G401 (cell line): ENCODE measurements at regions not wholly inside any gene's neighbourhood (a gene's known extent, or its start where the extent isn't known, plus 50 kb on each side); places are given as distances from the start of the nearest gene placed in this dataset.

Experiments used
- DNase-seq: peaks from one replicate; pipeline ENCODE4 v3.0.0-alpha.2; 2015; ENCODE audit warnings: low spot score
- in situ Hi-C: cut with HindIII; loops from 2 replicates; pipeline ENCODE4 v1.10.0; 2016; ENCODE audit warnings: low sequenced_read_pairs, mixed read lengths

DNA sequence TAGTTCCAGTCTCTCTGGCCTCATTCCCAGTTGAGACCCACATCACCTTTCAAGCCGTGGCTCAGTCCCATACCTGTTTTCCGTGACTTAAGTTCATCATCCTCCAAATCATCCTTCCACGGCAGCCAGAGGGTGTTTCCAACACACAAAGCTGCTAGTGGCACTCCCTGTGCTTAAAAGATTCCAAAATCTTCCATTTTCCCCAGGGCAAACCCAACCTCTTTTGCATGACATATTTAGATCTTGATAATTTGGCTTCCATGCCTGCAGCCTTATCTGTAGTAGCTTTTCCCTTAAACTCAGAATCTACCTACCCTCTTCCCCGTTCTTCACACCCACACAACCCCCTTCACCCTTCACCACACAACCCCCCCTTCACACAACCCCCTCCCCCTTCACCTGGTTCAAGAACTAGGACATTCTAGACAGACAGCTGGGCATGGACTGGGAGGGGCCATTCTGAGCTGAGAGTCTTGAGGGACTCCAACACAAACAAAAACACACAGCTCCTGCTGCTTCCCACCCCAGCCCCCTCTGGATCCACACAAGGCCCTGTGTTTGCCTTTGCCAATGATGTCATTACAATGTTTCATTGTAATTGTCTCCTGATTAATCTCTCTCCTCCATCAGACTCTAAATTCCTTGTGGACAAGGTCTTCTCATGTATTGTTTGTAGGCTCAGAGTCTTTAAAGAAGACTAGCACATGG is 268.2 kb downstream of the SH3GL2 start:
- no peak for DNase-seq
- in situ Hi-C loops: no loop called here

DNA sequence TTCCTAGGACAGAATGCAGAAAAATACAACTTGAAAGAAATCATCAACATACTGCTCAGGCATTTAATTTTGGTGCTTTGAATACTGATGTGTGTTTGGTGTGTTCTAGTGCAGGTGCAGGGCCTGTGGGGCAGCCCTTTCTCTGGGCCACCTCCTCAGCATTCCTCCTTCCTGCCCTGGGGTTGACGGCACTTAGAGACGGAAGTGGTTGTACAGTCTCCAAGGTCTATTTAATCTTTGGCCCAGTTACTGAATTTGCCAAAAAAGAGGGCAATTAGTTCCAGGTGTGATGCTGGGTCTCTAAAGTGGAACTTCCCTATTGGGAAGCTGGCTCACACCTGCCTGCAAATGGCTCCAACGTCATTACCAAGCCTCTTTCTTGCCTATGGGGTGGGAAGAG is 269.0 kb downstream of the SH3GL2 start:
- DNase-seq: no peak
- in situ Hi-C loops: no loop called here

- in situ Hi-C loops: no loop called here
- DNase-seq: no peak
These were observed 273.2 kb downstream of the SH3GL2 start for GRCh38 chr9:17852108-17852507.

GRCh38 chr9:17854487-17854886 is 275.6 kb downstream of the SH3GL2 start:
- no peak for DNase-seq

DNA sequence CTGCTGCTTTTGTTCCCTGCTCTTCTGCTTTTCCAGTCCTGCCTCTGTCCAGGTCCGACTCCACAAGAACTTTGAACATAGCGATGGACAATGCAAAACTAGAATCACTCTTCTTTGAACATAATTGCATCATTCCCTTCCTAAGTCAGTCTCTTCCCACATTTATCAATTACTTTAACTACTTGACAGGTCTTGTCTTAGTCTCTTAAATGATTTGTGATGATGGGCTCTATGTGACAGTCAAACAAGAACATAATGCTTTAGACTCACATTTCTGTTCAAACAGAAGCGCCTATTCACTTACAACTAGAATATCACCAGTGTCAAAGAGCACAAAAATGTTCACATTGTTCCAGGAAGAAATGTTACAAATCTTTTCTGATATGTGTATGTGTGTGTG is 278.1 kb downstream of the SH3GL2 start:
- DNase-seq: no peak

More at GRCh38 chr9:17854487-17854886, 275.6 kb downstream of the SH3GL2 start:
- in situ Hi-C loops: no loop called here

GRCh38 chr9:17859228-17859627 is 280.4 kb downstream of the SH3GL2 start:
- in situ Hi-C loops: no loop called here
- no peak for DNase-seq

More for the DNA sequence above, 278.1 kb downstream of the SH3GL2 start:
- in situ Hi-C loops: no loop called here

DNA sequence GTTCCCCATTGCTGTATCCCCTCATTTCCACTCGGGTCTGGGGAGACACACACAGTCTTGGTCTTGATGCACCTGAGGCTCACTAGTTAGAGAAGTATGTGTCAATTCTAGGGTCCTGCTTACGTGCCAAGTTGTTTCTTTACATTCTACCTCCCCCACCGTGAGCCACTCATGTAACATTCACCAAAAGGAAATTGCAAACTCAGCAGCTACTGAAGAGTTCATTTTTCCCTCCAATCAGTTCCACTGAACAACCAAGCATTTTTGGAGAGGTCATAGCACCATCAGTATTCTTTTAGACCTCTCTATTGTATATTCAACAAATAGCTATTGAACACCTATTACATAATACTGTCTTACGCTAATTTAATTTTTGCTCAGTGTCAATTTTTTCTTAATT is 281.1 kb downstream of the SH3GL2 start:
- no peak for DNase-seq
- in situ Hi-C loops: no loop called here

DNA sequence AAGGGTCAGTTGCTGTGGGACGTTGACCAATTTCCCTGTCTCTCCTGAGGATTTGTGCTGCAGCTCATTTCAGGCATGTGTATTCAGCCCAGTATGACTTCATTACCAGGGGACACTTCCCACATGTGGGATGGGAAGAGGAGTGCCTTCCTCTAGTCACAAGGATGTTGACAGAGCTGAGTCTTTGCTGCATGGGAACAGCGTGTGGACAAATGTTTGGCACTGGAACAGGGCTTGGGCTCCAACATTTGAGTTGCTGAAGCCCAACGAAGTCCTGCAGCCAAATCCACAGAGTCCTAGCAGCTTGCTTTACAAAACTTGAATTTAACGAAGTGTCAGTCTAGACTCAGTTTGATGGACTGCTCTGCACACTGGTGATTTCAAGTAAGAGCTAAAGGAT is 283.2 kb downstream of the SH3GL2 start:
- no peak for DNase-seq
- in situ Hi-C loops: no loop called here

- no peak for DNase-seq
- in situ Hi-C loops: no loop called here
These were observed 283.8 kb downstream of the SH3GL2 start for GRCh38 chr9:17862629-17863028.

- in situ Hi-C loops: no loop called here
- DNase-seq: no peak
These were observed 284.5 kb downstream of the SH3GL2 start for GRCh38 chr9:17863213-17863883.

DNA sequence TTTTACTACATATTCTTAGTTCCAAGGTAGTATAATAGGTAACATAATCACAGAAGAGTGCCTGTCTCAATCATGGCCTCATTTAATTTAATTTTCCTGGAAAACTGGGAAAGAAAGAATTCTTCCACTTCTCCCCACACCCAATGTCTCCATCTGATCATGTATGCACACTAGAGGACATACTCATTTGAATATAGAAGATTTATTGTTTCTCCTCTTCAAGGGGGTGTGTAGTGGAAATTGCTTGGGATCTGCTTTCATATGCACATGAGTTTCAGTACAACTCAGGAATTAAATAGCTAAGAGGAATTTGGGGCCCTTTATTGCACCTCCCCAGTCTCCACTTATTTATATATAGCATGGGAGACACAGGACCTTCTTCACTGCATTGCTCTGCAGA is 285.1 kb downstream of the SH3GL2 start:
- in situ Hi-C loops: no loop called here
- DNase-seq: no peak

DNA sequence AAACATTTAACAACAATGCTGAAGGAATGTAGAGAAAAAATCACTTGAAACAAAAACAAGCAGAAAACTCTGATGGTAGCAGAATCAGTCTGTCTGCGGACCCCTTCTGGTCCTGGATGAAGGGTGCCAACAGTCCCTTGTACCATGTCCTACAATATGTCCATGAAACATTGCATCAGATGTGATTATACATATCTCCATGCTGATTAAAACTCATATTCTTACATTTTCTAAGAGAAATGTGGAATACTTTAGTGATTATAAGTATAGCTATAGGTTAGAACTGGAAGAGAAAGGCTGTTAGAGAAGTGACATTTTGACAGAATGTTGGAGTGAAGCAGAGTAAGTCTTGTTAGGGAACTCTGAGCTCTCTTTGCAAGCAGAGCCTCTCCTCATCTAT is 286.1 kb downstream of the SH3GL2 start:
- in situ Hi-C loops: no loop called here
- DNase-seq: no peak

GRCh38 chr9:17865881-17866280 is 287.0 kb downstream of the SH3GL2 start:
- in situ Hi-C loops: no loop called here
- DNase-seq: no peak

GRCh38 chr9:17870722-17871121 is 291.9 kb downstream of the SH3GL2 start:
- in situ Hi-C loops: no loop called here
- no peak for DNase-seq

DNA sequence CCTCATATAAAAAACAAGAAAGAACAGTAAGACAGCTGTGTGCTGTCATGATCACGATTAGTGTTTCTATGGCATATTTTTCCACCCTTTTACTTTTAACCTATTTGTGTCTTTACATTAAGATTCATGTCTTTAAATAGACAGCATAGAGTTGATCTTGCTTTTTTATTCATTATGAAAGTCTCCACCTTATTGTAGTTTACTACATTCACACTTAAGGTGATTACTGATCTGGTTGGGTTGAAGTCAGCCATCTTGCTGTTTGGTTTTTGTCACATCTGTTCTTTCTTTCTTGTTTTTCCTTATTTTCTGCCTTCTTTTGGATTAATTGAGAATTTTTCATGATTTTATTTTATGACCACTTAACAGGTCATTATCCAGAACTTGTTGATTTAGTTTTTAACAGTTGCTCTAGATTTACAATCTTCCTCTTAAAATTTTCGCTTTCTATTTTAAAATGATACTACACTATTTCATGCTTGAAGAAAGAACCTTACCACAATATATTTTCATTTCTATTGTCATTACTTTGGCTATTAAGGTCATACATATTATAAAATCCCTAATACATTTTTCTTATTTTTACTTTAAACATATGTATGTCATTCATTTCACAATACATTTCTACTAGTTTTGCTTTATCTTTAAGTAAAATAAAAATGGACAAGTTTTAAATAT is 292.5 kb downstream of the SH3GL2 start:
- in situ Hi-C loops: no loop called here
- DNase-seq: no peak

DNA sequence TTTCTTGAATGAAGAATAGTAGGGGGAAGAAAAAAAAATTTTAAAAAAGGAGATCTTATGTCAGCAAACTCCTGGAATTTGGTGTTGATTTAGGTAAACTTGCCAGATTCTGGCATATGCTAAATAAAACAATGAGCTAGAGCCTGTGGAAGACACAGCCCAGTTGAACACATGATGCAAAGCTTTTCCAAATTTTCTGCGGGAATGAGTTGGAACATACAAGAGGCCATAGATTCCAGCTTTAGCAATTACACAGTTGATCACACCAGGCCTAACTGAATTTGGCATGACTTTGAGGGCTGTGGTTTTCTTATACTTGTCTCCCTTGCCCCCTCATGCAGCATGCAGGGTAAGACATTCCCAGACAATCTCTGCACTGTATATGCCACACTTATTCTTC is 297.0 kb downstream of the SH3GL2 start:
- in situ Hi-C loops: no loop called here
- peak; percentile 53 for DNase-seq

- in situ Hi-C loops: no loop called here
These were observed 297.8 kb downstream of the SH3GL2 start for GRCh38 chr9:17876687-17877086.

GRCh38 chr9:17878810-17879370 is 300.0 kb downstream of the SH3GL2 start:
- DNase-seq: no peak
- in situ Hi-C loops: no loop called here

More at GRCh38 chr9:17876687-17877086, 297.8 kb downstream of the SH3GL2 start:
- DNase-seq: no peak

- DNase-seq: no peak
- in situ Hi-C loops: no loop called here
These were observed 302.5 kb downstream of the SH3GL2 start for GRCh38 chr9:17881371-17881770.
